ENCODE measurements at regions not wholly inside any gene's neighbourhood (a gene's known extent, or its start where the extent isn't known, plus 50 kb on each side); places are given as distances from the start of the nearest gene placed in this dataset.

- 80% methylated on average over 2 of the region's 2 CpGs for whole genome bisulfite sequencing (ENCODE audit: insufficient coverage)
- no peak for TF ChIP-seq CTCF (IDR thresholded peaks at IDR 0.05)
- no peaks in the 10 kb centered on the region for H3K4me1 ChIP-seq (ENCODE audit: control insufficient read depth in 1 of 2, insufficient read depth in 2 of 2, low read length in 2 of 2)
Measured at GRCh38 chrX:44765556-44765955, 78.3 kb upstream of the DUSP21 start.

GRCh38 chrX:44747969-44748368 lies 95.9 kb upstream of the DUSP21 start:
- no CpG with 5 or more reads among the region's 2 CpGs for WGBS (ENCODE audit: insufficient coverage)
- Histone ChIP-seq H3K36me3 (replicated peaks in 1 of 2; ENCODE audit: control insufficient read depth in 1 of 2, insufficient read depth in 2 of 2, low read length in 2 of 2) (no peaks in the 10 kb centered on the region), H3K79me2 (ENCODE audit: insufficient read depth, low read length) (no peaks in the 10 kb centered on the region), H3K4me3 (replicated peaks in 1 of 3; ENCODE audit: low read depth in 2 of 3, low read length in 3 of 3) (no peak overlapping the region), H3K4me2 (replicated peaks; ENCODE audit: extremely low read depth, low read length, poor library complexity, severe bottlenecking) (no peak overlapping the region), H3K9ac (ENCODE audit: insufficient read depth, low read length, poor library complexity, severe bottlenecking) (no peak overlapping the region), H3K9me3 (replicated peaks in 1 of 2; ENCODE audit: control insufficient read depth in 1 of 2, insufficient read depth in 1 of 2, low read length in 2 of 2) (no peaks in the 10 kb centered on the region), H3K27me3 (ENCODE audit: control insufficient read depth in 2 of 2, insufficient read depth in 2 of 2, low read length in 2 of 2) (peaks cover 0 to under 1% of the 10 kb centered on the region in 2 donors), H4K20me1 (ENCODE audit: insufficient read depth, low read length) (no peaks in the 10 kb centered on the region), H2AFZ (ENCODE audit: insufficient read depth, low read depth, low read length, poor library complexity, severe bottlenecking) (no peak overlapping the region), H3K27ac (ENCODE audit: low read depth in 1 of 2, low read length in 2 of 2) (no peak overlapping the region), H3K4me1 (ENCODE audit: control insufficient read depth in 1 of 2, insufficient read depth in 2 of 2, low read length in 2 of 2) (no peaks in the 10 kb centered on the region)
- no peak for TF ChIP-seq CTCF (IDR thresholded peaks at IDR 0.05)
- intact Hi-C loops (cut with micrococcal nuclease), result no loop called here
- Mint-ChIP-seq H3K36me3 (no peaks in the 10 kb centered on the region), H3K27ac (no peak overlapping the region), H3K27me3 (ENCODE audit: low read depth in 3 of 3) (peaks cover 0 to 17% (median 3%) of the 10 kb centered on the region in 3 donors), H3K4me3 (no peak overlapping the region), H3K9me3 (peaks cover 0 to 3% (median 0%) of the 10 kb centered on the region in 7 donors), H3K4me1 (peaks cover 4% of the 10 kb centered on the region)
- no peak for DNase-seq

More at GRCh38 chrX:44765556-44765955, 78.3 kb upstream of the DUSP21 start:
- Histone ChIP-seq H3K9ac (ENCODE audit: insufficient read depth, low read length, poor library complexity, severe bottlenecking) (no peak overlapping the region), H3K4me2 (replicated peaks; ENCODE audit: extremely low read depth, low read length, poor library complexity, severe bottlenecking) (no peak overlapping the region), H4K20me1 (ENCODE audit: insufficient read depth, low read length) (no peaks in the 10 kb centered on the region), H3K79me2 (ENCODE audit: insufficient read depth, low read length) (no peaks in the 10 kb centered on the region), H3K9me3 (replicated peaks in 1 of 2; ENCODE audit: control insufficient read depth in 1 of 2, insufficient read depth in 1 of 2, low read length in 2 of 2) (no peaks in the 10 kb centered on the region), H3K4me3 (replicated peaks in 1 of 3; ENCODE audit: low read depth in 2 of 3, low read length in 3 of 3) (no peak overlapping the region), H3K27ac (ENCODE audit: low read depth in 1 of 2, low read length in 2 of 2) (no peak overlapping the region), H3K36me3 (replicated peaks in 1 of 2; ENCODE audit: control insufficient read depth in 1 of 2, insufficient read depth in 2 of 2, low read length in 2 of 2) (no peaks in the 10 kb centered on the region), H2AFZ (ENCODE audit: insufficient read depth, low read depth, low read length, poor library complexity, severe bottlenecking) (no peak overlapping the region), H3K27me3 (ENCODE audit: control insufficient read depth in 2 of 2, insufficient read depth in 2 of 2, low read length in 2 of 2) (no peaks in the 10 kb centered on the region)
- no peak for DNase-seq
- H3K36me3 Mint-ChIP-seq, result no peaks in the 10 kb centered on the region
- H3K9me3 Mint-ChIP-seq, result peaks cover 0 to 4% (median 0%) of the 10 kb centered on the region in 7 donors
- no peak overlapping the region for H3K4me3 Mint-ChIP-seq
- H3K27ac Mint-ChIP-seq, result no peak overlapping the region
- peaks cover 7% of the 10 kb centered on the region for H3K4me1 Mint-ChIP-seq
- H3K27me3 Mint-ChIP-seq (ENCODE audit: low read depth in 3 of 3), result peaks cover 0 to 9% (median 0%) of the 10 kb centered on the region in 3 donors
- intact Hi-C loops (cut with micrococcal nuclease), result no loop called here
